Stomach (tissue), 4 donors: ENCODE measurements at regions not wholly inside any gene's neighbourhood (a gene's known extent, or its start where the extent isn't known, plus 50 kb on each side); places are given as distances from the start of the nearest gene placed in this dataset.

Experiments
- CTCF ChIP-seq, 7 experiments: fragments of 450-650 bp in 4 of 7; fragments of 200-600 bp in 3 of 7; sonication (generic) in 3 of 7; IDR thresholded peaks; one replicate each; pipeline ENCODE4 v1.5.1; 2016 to 2019; ENCODE audit warnings: antibody characterized with exemption in 7 of 7, control low read depth in 2 of 7, mild to moderate bottlenecking in 1 of 7
- EP300 ChIP-seq: sonication (generic); formaldehyde crosslinking; IDR thresholded peaks from one replicate; pipeline ENCODE4 v1.6.1; 2017; ENCODE audit warnings: antibody characterized with exemption
- POLR2A ChIP-seq, 4 donors: fragments of 450-650 bp; IDR thresholded peaks; one replicate each; pipeline ENCODE4 v1.6.1; 2016; ENCODE audit warnings: antibody characterized with exemption in 4 of 4, control low read depth in 2 of 4, mild to moderate bottlenecking in 1 of 4, moderate library complexity in 1 of 4
- POLR2AphosphoS5 ChIP-seq, 3 donors: sonication (generic); formaldehyde crosslinking; IDR thresholded peaks; one replicate each; pipeline ENCODE4 v1.6.1; 2016; ENCODE audit warnings: antibody characterized with exemption in 3 of 3

GRCh38 chr21:19832551-19832950 lies 1165.7 kb upstream of the NCAM2 start:
- TF ChIP-seq POLR2A (IDR thresholded peaks at IDR 0.05) (no peak), POLR2AphosphoS5 (IDR thresholded peaks at IDR 0.05) (no peak), CTCF (IDR thresholded peaks at IDR 0.05) (no peak), EP300 (no peak)
